Prostate gland (tissue), 2 donors: ENCODE measurements at regions not wholly inside any gene's neighbourhood (a gene's known extent, or its start where the extent isn't known, plus 50 kb on each side); places are given as distances from the start of the nearest gene placed in this dataset.

Experiments
- DNase-seq: peaks from one replicate; pipeline ENCODE4 v3.0.0-alpha.2; 2019; ENCODE audit warnings: low spot score
- H3K27ac ChIP-seq, 2 donors: fragments of 200-600 bp; sonication (generic); 2 replicates each; pipeline ENCODE4 v1.5.1; 2017 to 2019
- H3K27me3 ChIP-seq: fragments of 200-600 bp; sonication (generic); replicated peaks from 2 replicates; pipeline ENCODE4 v1.5.1; 2019; ENCODE audit not compliant: insufficient read depth
- H3K36me3 ChIP-seq, 2 donors: fragments of 200-600 bp; sonication (generic); 1 replicate in 1 of 2; 2 replicates in 1 of 2; pipeline versions ENCODE4 v1.5.1 to v1.8.1; 2017 to 2019
- H3K4me1 ChIP-seq: fragments of 200-600 bp; sonication (generic); replicated peaks from 2 replicates; pipeline ENCODE4 v1.5.1; 2019
- H3K4me3 ChIP-seq, 2 donors: fragments of 200-600 bp; sonication (generic); 2 replicates each; pipeline ENCODE4 v1.5.1; 2017 to 2019
- H3K9me3 ChIP-seq: fragments of 200-600 bp; sonication (generic); 2 replicates; pipeline ENCODE4 v1.5.1; 2017
- POLR2A ChIP-seq: fragments of 450-650 bp; IDR thresholded peaks from one replicate; pipeline ENCODE4 v1.6.1; 2016; ENCODE audit warnings: antibody characterized with exemption, mild to moderate bottlenecking
- WGBS: methylation state at CpG from one replicate; pipeline ENCODE4 v1.1.5; 2018; 5-methylcytosine and 5-hydroxymethylcytosine counted together
- intact Hi-C: fragments of 100-400 bp; cut with DNase I; formaldehyde crosslinking; loops from one replicate; pipeline ENCODE4 v1.14.2; 2022
- TF ChIP-seq, protein P1 (sequence below), 4 experiments: fragments of 200-600 bp in 2 of 4; fragments of 450-650 bp in 2 of 4; sonication (generic) in 2 of 4; IDR thresholded peaks; 1 replicate in 3 of 4; 2 replicates in 1 of 4; pipeline ENCODE4 v1.5.1; 2016 to 2019; ENCODE audit warnings: antibody characterized with exemption in 4 of 4, mild to moderate bottlenecking in 2 of 4, moderate library complexity in 2 of 4

DNA sequence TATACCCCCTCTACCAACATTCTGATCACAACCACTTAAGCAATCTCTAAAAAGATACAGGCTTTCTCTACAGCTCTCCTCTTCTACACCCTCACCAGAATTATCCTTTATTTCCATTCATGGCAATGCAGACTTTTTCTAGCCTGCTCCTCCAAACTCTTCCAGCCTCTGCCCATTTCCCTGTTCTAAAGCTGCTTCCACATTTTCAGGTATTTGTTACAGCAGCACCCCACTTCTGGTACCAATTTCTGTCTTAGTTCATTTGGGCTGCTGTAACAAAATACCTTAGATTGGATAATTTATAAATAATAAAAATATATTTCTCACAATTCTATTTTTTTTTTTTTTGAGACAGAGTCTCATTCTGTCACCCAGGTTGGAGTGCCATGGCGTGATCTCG lies 53.0 kb upstream of the DNAH5 start:
- no peaks in the 10 kb centered on the region for H3K36me3 ChIP-seq
- H3K27ac ChIP-seq: no peak overlapping the region
- H3K9me3 ChIP-seq: no peaks in the 10 kb centered on the region
- DNase-seq: no peak
- no peaks in the 10 kb centered on the region for H3K27me3 ChIP-seq
- 98% methylated on average over 2 of the region's 2 CpGs for WGBS
- H3K4me1 ChIP-seq: no peaks in the 10 kb centered on the region
- intact Hi-C loops: loop anchor here (5.0 kb wide), 1 partner anchor 275 kb away; no protein-coding TSS in a partner anchor
- TF ChIP-seq, protein P1, sequence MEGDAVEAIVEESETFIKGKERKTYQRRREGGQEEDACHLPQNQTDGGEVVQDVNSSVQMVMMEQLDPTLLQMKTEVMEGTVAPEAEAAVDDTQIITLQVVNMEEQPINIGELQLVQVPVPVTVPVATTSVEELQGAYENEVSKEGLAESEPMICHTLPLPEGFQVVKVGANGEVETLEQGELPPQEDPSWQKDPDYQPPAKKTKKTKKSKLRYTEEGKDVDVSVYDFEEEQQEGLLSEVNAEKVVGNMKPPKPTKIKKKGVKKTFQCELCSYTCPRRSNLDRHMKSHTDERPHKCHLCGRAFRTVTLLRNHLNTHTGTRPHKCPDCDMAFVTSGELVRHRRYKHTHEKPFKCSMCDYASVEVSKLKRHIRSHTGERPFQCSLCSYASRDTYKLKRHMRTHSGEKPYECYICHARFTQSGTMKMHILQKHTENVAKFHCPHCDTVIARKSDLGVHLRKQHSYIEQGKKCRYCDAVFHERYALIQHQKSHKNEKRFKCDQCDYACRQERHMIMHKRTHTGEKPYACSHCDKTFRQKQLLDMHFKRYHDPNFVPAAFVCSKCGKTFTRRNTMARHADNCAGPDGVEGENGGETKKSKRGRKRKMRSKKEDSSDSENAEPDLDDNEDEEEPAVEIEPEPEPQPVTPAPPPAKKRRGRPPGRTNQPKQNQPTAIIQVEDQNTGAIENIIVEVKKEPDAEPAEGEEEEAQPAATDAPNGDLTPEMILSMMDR (IDR thresholded peaks at IDR 0.05): no peak
- H3K4me3 ChIP-seq: no peak overlapping the region

DNA sequence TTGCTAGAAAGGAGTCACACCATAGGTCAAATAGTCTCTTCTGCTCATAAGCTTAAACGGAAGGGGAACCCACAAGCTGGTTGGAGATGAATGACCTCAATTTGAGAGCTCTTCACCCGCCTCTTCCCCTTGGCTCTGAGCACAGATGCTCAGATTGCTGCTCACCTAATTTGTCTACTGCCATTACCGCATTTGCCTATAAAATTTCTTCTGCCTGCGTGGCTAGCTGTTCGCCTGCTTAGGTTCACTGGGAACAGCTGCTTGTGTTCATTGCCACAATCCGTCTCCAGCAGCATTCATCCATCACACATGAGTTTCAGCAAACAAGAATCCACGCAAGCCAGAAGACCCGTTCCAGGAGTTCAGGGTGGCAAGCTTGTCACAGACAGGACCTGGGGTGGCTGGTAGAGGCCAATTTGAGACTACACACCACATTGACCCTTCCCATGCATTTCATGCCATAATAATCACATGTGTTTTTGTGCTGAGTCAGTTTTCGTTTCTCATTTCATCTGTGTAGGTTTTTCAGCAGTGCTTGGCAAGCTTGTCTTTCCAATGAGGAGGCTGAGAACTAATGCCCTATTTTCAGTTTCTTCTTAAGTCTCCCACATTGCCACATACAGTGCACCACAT lies 50.2 kb upstream of the DNAH5 start:
- Histone ChIP-seq H3K36me3 (no peaks in the 10 kb centered on the region), H3K27ac (no peak overlapping the region), H3K4me3 (no peak overlapping the region), H3K9me3 (no peaks in the 10 kb centered on the region), H3K27me3 (no peaks in the 10 kb centered on the region), H3K4me1 (no peaks in the 10 kb centered on the region)
- TF ChIP-seq POLR2A: no peak
- intact Hi-C loops: loop anchor here (5.0 kb wide), 2 partner anchors 278 to 358 kb away; no protein-coding TSS in a partner anchor
- 62% methylated on average over 9 of the region's 9 CpGs for WGBS
- DNase-seq: no peak
